ENCODE measurements at regions not wholly inside any gene's neighbourhood (a gene's known extent, or its start where the extent isn't known, plus 50 kb on each side); places are given as distances from the start of the nearest gene placed in this dataset.

- no peak for TF ChIP-seq PRDM15 (CRISPR knock-in tag; IDR thresholded peaks at IDR 0.05)
- no peak for TF ChIP-seq YY1 (IDR thresholded peaks at IDR 0.05; ENCODE audit: low read depth, low read length)
- no peak for TF ChIP-seq SPI1 (IDR thresholded peaks at IDR 0.05; ENCODE audit: borderline replicate concordance, insufficient read depth, low read depth, low read length)
- TF ChIP-seq, protein P1, sequence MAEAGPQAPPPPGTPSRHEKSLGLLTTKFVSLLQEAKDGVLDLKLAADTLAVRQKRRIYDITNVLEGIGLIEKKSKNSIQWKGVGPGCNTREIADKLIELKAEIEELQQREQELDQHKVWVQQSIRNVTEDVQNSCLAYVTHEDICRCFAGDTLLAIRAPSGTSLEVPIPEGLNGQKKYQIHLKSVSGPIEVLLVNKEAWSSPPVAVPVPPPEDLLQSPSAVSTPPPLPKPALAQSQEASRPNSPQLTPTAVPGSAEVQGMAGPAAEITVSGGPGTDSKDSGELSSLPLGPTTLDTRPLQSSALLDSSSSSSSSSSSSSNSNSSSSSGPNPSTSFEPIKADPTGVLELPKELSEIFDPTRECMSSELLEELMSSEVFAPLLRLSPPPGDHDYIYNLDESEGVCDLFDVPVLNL (IDR thresholded peaks at IDR 0.05; ENCODE audit: low read depth, low read length), result no peak
- no peak for TF ChIP-seq BMI1 (IDR thresholded peaks at IDR 0.05; ENCODE audit: borderline replicate concordance)
- no peak for TF ChIP-seq TAF1 (IDR thresholded peaks at IDR 0.05; ENCODE audit: borderline replicate concordance, low read depth, low read length)
- no peak for TF ChIP-seq BACH1 (IDR thresholded peaks at IDR 0.05; ENCODE audit: borderline replicate concordance)
- no peak for TF ChIP-seq HCFC1 (IDR thresholded peaks at IDR 0.05; ENCODE audit: low read length)
- no peak for TF ChIP-seq MEF2A (IDR thresholded peaks at IDR 0.05; ENCODE audit: insufficient read depth, low read depth, low read length)
- TF ChIP-seq ZBED1 (IDR thresholded peaks at IDR 0.05; ENCODE audit: borderline replicate concordance), result no peak
- TF ChIP-seq TCF12 (IDR thresholded peaks at IDR 0.05; ENCODE audit: low read depth, low read length), result no peak
- no peak for TF ChIP-seq NFYB (IDR thresholded peaks at IDR 0.05; ENCODE audit: insufficient read depth, low read depth, low read length)
Measured at GRCh38 chr4:127049526-127049925, 583.2 kb upstream of the INTU start (continued).
